ENCODE measurements at regions not wholly inside any gene's neighbourhood (a gene's known extent, or its start where the extent isn't known, plus 50 kb on each side); places are given as distances from the start of the nearest gene placed in this dataset.

GRCh38 chr17:13922885-13923284 lies 146.4 kb upstream of the COX10 start:
- Mint-ChIP-seq H3K27ac (no peak overlapping the region), H3K9me3 (no peaks in the 10 kb centered on the region), H3K36me3 (peaks cover 0 to 9% of the 10 kb centered on the region in 2 donors)
- ATAC-seq (no peak), DNase-seq (ENCODE audit: low spot score in 2 of 2) (no peak)

DNA sequence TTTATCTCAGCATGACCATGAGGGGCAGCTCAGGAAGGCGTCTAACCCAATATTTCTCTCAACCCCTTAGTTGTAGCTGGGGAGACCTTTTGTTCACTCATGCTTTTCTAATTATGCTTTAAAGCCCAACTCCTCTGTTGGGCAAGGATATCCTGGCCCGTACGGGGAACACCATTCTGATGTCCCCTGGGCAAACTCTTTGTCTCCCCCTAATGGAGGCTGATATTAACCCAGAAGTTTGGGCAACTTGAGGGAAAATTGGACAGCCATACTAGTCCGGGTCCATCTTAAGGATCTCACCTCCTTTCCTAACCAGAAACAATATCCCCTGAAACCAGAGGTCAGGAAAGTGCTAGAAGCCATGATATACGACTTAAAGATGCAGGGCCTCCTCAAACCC lies 143.7 kb upstream of the COX10 start:
- H3K36me3 Mint-ChIP-seq, result peaks cover 0 to 9% of the 10 kb centered on the region in 2 donors
- ATAC-seq (no peak), DNase-seq (ENCODE audit: low spot score in 2 of 2) (no peak)
- no peak overlapping the region for H3K27ac Mint-ChIP-seq
- H3K9me3 Mint-ChIP-seq, result no peaks in the 10 kb centered on the region

DNA sequence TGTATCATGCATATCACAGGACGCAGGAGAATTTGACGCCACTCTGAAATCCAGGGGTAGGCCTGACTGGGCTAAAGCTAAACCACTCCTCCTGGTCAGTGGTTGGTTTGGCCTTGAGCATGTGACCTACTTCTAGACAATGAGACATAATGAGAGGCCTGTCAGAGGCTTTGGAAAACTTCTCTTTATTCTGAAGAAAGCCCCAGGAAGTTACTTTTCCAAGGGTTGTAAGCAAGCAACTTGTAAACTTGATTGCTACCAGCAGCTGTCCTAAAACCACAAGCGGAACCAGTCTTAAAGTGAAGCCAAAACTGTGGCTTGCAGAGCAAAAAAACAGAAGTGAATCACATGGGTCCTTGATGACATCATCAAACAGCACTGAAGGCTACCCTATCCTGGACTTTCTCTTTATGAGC lies 138.2 kb upstream of the COX10 start:
- no peaks in the 10 kb centered on the region for H3K9me3 Mint-ChIP-seq
- H3K27ac Mint-ChIP-seq, result no peak overlapping the region
- no peak for DNase-seq (ENCODE audit: low spot score in 2 of 2)
- H3K36me3 Mint-ChIP-seq, result peaks cover 0 to 3% of the 10 kb centered on the region in 2 donors
- ATAC-seq, result no peak

- Mint-ChIP-seq H3K27ac (no peak overlapping the region), H3K36me3 (no peaks in the 10 kb centered on the region), H3K9me3 (no peaks in the 10 kb centered on the region)
- no peak for ATAC-seq
- DNase-seq (ENCODE audit: low spot score in 2 of 2), result no peak
Measured at GRCh38 chr17:13931800-13932460, 137.4 kb upstream of the COX10 start.

- Mint-ChIP-seq H3K36me3 (no peaks in the 10 kb centered on the region), H3K9me3 (no peaks in the 10 kb centered on the region), H3K27ac (no peak overlapping the region)
- ATAC-seq (no peak), DNase-seq (ENCODE audit: low spot score in 2 of 2) (no peak)
Measured at GRCh38 chr17:13933441-13934276, 135.6 kb upstream of the COX10 start.

DNA sequence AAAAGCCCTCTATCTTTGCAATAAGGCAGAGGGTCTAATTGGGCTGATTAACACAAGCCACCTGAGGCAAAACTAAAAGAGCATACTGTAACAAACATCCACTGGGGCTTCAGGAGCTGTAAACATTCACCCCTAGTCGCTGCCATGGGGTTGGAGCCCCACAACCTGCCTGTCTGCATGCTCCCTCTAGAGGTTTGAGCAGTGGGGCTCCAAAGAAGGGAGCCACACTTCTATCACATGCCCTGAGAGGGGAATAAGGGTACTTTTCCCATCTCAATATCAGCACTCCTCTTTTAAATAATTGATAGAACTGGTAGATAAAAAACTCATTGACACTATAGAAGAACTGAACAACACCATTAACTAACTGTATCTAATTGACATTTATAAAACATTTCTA lies 130.1 kb upstream of the COX10 start:
- Mint-ChIP-seq H3K27ac (no peak overlapping the region), H3K36me3 (peaks cover 9 to 19% of the 10 kb centered on the region in 2 donors), H3K9me3 (peaks cover 6 to 8% of the 10 kb centered on the region in 2 donors)
- ATAC-seq (no peak), DNase-seq (ENCODE audit: low spot score in 2 of 2) (no peak)

DNA sequence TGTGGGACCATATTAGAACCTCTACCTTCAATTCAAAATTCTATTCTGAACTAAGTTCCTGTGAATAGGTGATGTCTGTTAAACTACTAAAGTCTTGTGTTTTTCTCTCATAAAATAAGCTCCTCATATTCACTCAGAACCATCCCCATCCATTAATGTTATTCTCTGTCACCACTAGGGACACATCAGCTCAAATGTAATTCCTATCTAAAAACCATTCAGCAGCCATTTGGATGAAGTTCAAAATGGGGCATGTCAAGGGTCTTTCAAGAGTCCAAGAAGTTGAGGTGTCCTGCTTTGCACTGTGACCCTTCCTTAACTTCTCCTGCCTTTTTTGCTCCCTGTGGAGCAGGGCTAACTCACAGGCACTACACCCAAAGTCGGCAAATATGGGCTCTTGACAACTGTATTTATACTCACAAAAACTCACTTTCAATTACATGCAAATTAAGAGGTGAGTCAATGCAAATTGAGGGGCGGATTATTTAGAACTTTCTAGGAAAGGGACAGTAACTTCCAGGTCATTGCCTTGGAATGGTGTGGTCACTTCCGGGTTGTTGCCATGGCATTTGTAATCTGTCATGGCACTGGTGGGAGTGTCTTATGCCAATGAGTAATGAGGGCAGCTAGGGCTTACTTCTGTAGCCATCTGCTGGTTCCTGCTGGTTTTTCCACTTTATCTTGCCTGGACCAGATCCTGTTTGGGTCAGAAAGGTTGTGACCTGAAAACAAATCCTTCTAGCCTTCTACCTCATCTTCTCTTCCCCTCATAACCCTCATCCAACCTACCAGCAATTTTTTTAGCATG lies 128.2 kb upstream of the COX10 start:
- Mint-ChIP-seq H3K27ac (no peak overlapping the region), H3K36me3 (peaks cover 9 to 19% of the 10 kb centered on the region in 2 donors), H3K9me3 (peaks cover 6 to 8% of the 10 kb centered on the region in 2 donors)
- ATAC-seq, result no peak
- DNase-seq (ENCODE audit: low spot score in 2 of 2), result no peak

- Mint-ChIP-seq H3K9me3 (peaks cover 6 to 8% of the 10 kb centered on the region in 2 donors), H3K27ac (no peak overlapping the region), H3K36me3 (peaks cover 9 to 19% of the 10 kb centered on the region in 2 donors)
- DNase-seq (ENCODE audit: low spot score in 2 of 2) (no peak), ATAC-seq (no peak)
Measured at GRCh38 chr17:13941781-13942180, 127.5 kb upstream of the COX10 start.

- Mint-ChIP-seq H3K27ac (no peak overlapping the region), H3K36me3 (peaks cover 9 to 19% of the 10 kb centered on the region in 2 donors), H3K9me3 (peaks cover 6 to 8% of the 10 kb centered on the region in 2 donors)
- DNase-seq (ENCODE audit: low spot score in 2 of 2) (no peak), ATAC-seq (no peak)
Measured at GRCh38 chr17:13943909-13944308, 125.4 kb upstream of the COX10 start.

GRCh38 chr17:13947499-13947898 lies 121.8 kb upstream of the COX10 start:
- DNase-seq (ENCODE audit: low spot score in 2 of 2) (no peak), ATAC-seq (no peak)
- Mint-ChIP-seq H3K9me3 (no peaks in the 10 kb centered on the region), H3K36me3 (no peaks in the 10 kb centered on the region), H3K27ac (no peak overlapping the region)

- DNase-seq (ENCODE audit: low spot score in 2 of 2), result no peak
- Mint-ChIP-seq H3K9me3 (no peaks in the 10 kb centered on the region), H3K36me3 (no peaks in the 10 kb centered on the region), H3K27ac (no peak overlapping the region)
- no peak for ATAC-seq
Measured at GRCh38 chr17:13952009-13952750, 117.1 kb upstream of the COX10 start.

DNA sequence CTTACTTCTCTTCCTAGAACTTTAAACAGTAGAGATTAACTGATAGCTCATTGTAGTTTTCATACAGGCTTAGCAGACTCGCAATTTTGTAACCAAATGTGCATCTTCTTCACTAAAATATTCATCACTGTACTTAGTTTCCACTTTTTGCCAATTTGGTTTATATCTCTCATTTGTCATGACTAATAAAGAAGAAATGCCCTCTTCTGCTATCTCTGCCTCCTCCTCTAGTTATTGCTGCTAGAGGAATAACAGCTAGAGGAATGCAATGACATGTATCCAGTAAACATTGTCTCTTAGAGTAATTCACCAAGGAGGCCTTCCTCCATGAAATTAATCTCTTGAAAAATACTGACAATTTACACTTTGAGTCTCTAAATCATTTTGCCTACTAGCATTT lies 115.5 kb upstream of the COX10 start:
- no peak for ATAC-seq
- DNase-seq (ENCODE audit: low spot score in 2 of 2), result no peak
- Mint-ChIP-seq H3K9me3 (no peaks in the 10 kb centered on the region), H3K27ac (no peak overlapping the region), H3K36me3 (no peaks in the 10 kb centered on the region)

- no peak for ATAC-seq
- no peak for DNase-seq (ENCODE audit: low spot score in 2 of 2)
- Mint-ChIP-seq H3K36me3 (peaks cover 0 to 6% of the 10 kb centered on the region in 2 donors), H3K27ac (no peak overlapping the region), H3K9me3 (no peaks in the 10 kb centered on the region)
Measured at GRCh38 chr17:13957636-13958035, 111.7 kb upstream of the COX10 start.

DNA sequence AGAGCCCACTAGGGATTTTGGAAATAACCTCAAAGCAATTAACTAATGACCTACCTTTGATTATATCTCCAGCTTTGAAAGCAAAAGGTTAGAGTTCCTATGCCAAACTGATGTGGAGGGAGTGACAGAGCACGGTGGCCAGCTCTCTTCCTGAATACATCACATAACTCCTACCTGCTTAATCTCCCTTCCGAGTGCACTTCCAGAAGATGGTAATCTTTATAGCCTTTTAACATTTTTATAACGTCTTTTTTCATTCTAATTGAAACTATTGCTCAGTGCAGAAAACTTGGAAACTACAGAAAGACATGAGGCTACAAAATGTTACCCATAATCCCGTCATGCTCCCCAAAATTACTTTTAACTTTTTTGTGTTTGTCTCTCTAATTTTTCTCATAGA lies 110.5 kb upstream of the COX10 start:
- DNase-seq (ENCODE audit: low spot score in 2 of 2) (no peak), ATAC-seq (no peak)
- peaks cover 0 to 6% of the 10 kb centered on the region in 2 donors for H3K36me3 Mint-ChIP-seq
- no peaks in the 10 kb centered on the region for H3K9me3 Mint-ChIP-seq
- H3K27ac Mint-ChIP-seq, result no peak overlapping the region

DNA sequence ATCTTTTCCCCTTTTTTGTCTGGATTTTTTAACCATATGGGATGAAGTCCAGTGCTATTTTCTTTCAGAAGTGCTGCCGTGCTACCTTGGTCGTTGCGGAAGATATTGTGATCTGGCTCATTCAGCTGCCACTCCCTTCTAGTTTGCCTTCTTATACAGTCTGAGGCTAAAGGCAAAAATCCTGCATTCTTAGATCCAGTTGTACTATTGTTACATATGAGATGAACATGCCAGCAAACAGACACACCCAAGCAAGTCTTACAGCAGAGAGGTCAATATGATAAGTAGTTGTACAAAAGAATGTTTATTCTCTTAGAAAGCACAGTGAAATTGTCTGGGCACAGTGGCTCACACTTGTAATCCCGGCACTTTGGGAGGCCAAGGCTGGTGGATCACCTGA lies 108.0 kb upstream of the COX10 start:
- no peak for ATAC-seq
- no peak for DNase-seq (ENCODE audit: low spot score in 2 of 2)
- no peaks in the 10 kb centered on the region for H3K9me3 Mint-ChIP-seq

DNA sequence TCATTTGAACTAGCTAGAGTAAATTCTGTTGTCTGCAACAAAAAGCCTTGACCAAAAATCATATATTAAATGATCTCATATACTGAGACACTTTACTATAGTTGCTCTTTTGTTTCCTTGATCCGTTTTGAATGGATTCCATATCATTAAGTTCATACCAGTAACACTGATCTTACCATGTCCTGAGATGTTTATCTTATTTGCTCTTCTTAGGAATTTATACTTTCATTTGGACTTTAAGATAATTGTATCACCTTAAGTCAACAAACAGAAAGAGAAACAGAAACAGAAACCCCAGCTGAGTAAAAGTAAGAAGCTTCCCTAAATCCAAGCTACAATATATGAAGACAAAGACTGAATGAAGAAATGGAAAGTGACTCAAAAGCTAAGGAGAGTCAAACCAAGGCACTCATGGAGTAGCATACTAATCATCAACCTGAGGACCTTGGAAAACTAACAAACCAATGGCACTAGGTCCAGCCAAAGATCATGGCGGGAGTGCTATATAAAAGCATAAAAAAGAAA lies 106.5 kb upstream of the COX10 start:
- no peak overlapping the region for H3K27ac Mint-ChIP-seq
- ATAC-seq (no peak), DNase-seq (ENCODE audit: low spot score in 2 of 2) (no peak)
- H3K36me3 Mint-ChIP-seq, result peaks cover 0 to 6% of the 10 kb centered on the region in 2 donors
- H3K9me3 Mint-ChIP-seq, result no peaks in the 10 kb centered on the region

More for the DNA sequence above, 108.0 kb upstream of the COX10 start:
- no peak overlapping the region for H3K27ac Mint-ChIP-seq
- peaks cover 0 to 6% of the 10 kb centered on the region in 2 donors for H3K36me3 Mint-ChIP-seq

Measured in activated naive CD4-positive, alpha-beta T cell treated with anti-CD3 and anti-CD28 coated beads, Interleukin-2, amount 50 U/mL, for 72 hours (primary cell).